Medulla oblongata (tissue), 1 donor: ENCODE measurements at regions not wholly inside any gene's neighbourhood (a gene's known extent, or its start where the extent isn't known, plus 50 kb on each side); places are given as distances from the start of the nearest gene placed in this dataset.

Experiments used
- DNase-seq: peaks from one replicate; pipeline ENCODE4 v3.0.0-alpha.2; 2015; ENCODE audit errors: extremely low spot score

GRCh38 chr1:208541225-208541855 is 297.2 kb upstream of the PLXNA2 start:
- DNase-seq, result no peak

GRCh38 chr1:208542309-208542708 is 298.1 kb upstream of the PLXNA2 start:
- DNase-seq, result no peak

GRCh38 chr1:208544053-208544452 is 299.9 kb upstream of the PLXNA2 start:
- no peak for DNase-seq

- no peak for DNase-seq
These were observed 300.6 kb upstream of the PLXNA2 start for GRCh38 chr1:208544794-208545193.

- DNase-seq, result no peak
These were observed 306.8 kb upstream of the PLXNA2 start for GRCh38 chr1:208551024-208551423.

GRCh38 chr1:208551633-208552320 is 307.6 kb upstream of the PLXNA2 start:
- no peak for DNase-seq

- no peak for DNase-seq
These were observed 308.7 kb upstream of the PLXNA2 start for GRCh38 chr1:208552928-208553327.

- DNase-seq, result no peak
These were observed 312.3 kb upstream of the PLXNA2 start for GRCh38 chr1:208556461-208556860.

GRCh38 chr1:208557046-208557722 is 313.0 kb upstream of the PLXNA2 start:
- no peak for DNase-seq

- DNase-seq, result no peak
These were observed 313.5 kb upstream of the PLXNA2 start for GRCh38 chr1:208557723-208558094.

- no peak for DNase-seq
These were observed 315.6 kb upstream of the PLXNA2 start for GRCh38 chr1:208559597-208560329.

GRCh38 chr1:208562151-208562960 is 318.2 kb upstream of the PLXNA2 start:
- no peak for DNase-seq

GRCh38 chr1:208564466-208564865 is 320.3 kb upstream of the PLXNA2 start:
- no peak for DNase-seq

- DNase-seq, result no peak
These were observed 321.7 kb upstream of the PLXNA2 start for GRCh38 chr1:208565756-208566440.

- no peak for DNase-seq
These were observed 325.0 kb upstream of the PLXNA2 start for GRCh38 chr1:208569181-208569580.

GRCh38 chr1:208570362-208570761 is 326.2 kb upstream of the PLXNA2 start:
- DNase-seq, result no peak

- DNase-seq, result no peak
These were observed 332.2 kb upstream of the PLXNA2 start for GRCh38 chr1:208576425-208576824.

- DNase-seq, result no peak
These were observed 333.3 kb upstream of the PLXNA2 start for GRCh38 chr1:208577381-208577905.

- DNase-seq, result no peak
These were observed 337.0 kb upstream of the PLXNA2 start for GRCh38 chr1:208581209-208581608.

GRCh38 chr1:208581667-208582066 is 337.5 kb upstream of the PLXNA2 start:
- DNase-seq, result no peak
